22Rv1 (cell line): ENCODE measurements at regions not wholly inside any gene's neighbourhood (a gene's known extent, or its start where the extent isn't known, plus 50 kb on each side); places are given as distances from the start of the nearest gene placed in this dataset.

Experiments used
- ZFX ChIP-seq: fragments of 450-650 bp; IDR thresholded peaks from 2 replicates; pipeline ENCODE4 v1.6.1; 2017; ENCODE audit warnings: antibody characterized with exemption, borderline replicate concordance
- TF ChIP-seq, protein P1 (sequence below): fragments of 450-650 bp; IDR thresholded peaks from 2 replicates; pipeline ENCODE4 v1.5.1; 2017; ENCODE audit warnings: mild to moderate bottlenecking

DNA sequence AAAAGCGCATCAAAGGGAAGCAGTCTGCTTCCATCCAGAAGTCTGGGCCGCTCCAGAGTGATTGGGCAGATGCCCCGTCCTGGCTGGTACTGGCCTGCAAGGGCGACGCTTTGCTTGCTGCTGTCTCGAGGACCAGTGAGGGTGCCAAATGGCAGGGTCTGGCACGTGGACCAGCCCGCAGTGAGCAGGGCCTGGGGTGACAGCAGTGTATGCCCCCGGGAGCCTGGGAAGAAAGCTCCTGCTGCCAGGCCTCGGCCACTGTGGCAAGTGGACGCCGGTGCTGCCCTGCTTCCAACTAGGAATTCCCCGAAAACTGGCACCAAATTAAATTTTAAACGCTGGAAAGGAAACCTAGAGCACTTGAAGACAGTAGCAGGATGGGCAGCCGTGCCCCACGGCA, 357.0 kb upstream of the MKI67 start:
- TF ChIP-seq, protein P1, sequence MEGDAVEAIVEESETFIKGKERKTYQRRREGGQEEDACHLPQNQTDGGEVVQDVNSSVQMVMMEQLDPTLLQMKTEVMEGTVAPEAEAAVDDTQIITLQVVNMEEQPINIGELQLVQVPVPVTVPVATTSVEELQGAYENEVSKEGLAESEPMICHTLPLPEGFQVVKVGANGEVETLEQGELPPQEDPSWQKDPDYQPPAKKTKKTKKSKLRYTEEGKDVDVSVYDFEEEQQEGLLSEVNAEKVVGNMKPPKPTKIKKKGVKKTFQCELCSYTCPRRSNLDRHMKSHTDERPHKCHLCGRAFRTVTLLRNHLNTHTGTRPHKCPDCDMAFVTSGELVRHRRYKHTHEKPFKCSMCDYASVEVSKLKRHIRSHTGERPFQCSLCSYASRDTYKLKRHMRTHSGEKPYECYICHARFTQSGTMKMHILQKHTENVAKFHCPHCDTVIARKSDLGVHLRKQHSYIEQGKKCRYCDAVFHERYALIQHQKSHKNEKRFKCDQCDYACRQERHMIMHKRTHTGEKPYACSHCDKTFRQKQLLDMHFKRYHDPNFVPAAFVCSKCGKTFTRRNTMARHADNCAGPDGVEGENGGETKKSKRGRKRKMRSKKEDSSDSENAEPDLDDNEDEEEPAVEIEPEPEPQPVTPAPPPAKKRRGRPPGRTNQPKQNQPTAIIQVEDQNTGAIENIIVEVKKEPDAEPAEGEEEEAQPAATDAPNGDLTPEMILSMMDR: no peak
- no peak for TF ChIP-seq ZFX
